HepG2 (cell line): ENCODE measurements at regions not wholly inside any gene's neighbourhood (a gene's known extent, or its start where the extent isn't known, plus 50 kb on each side); places are given as distances from the start of the nearest gene placed in this dataset.

Experiments used
- ARID5B ChIP-seq: IDR thresholded peaks from 2 replicates; pipeline ENCODE4 v1.4.0; 2020; ENCODE audit warnings: mild to moderate bottlenecking, missing genetic modification reagents
- FOSL2 ChIP-seq: sonication (generic); formaldehyde crosslinking; IDR thresholded peaks from 2 replicates; pipeline ENCODE4 v1.4.0; 2020; ENCODE audit warnings: missing genetic modification reagents
- GTF3A ChIP-seq: sonication (generic); formaldehyde crosslinking; conservative IDR thresholded peaks from 2 replicates; pipeline ENCODE4 v1.4.0; 2020; ENCODE audit warnings: mild to moderate bottlenecking, missing genetic modification reagents
- HNRNPH1 ChIP-seq: fragments of 200-400 bp; formaldehyde crosslinking; optimal IDR thresholded peaks from 2 replicates; pipeline ENCODE3; 2017; ENCODE audit warnings: mild to moderate bottlenecking, low read depth, low read length
- JUNB ChIP-seq: sonication (generic); formaldehyde crosslinking; IDR thresholded peaks from 2 replicates; pipeline ENCODE4 v1.8.0; 2022; ENCODE audit warnings: missing genetic modification reagents, mild to moderate bottlenecking, borderline replicate concordance
- NCOA1 ChIP-seq: sonication (generic); formaldehyde crosslinking; IDR thresholded peaks from 2 replicates; pipeline ENCODE4 v1.9.0; 2021; ENCODE audit warnings: missing genetic modification reagents
- SUZ12 ChIP-seq: fragments of 150-350 bp; IDR thresholded peaks from 2 replicates; pipeline ENCODE4 v1.6.1; 2014; ENCODE audit warnings: low read depth, low read length
- ZNF407 ChIP-seq: sonication (generic); formaldehyde crosslinking; IDR thresholded peaks from one replicate; pipeline ENCODE4 v1.5.1; 2020; ENCODE audit warnings: mild to moderate bottlenecking, missing genetic modification reagents; ENCODE audit errors: not compliant biosample characterization
- ZNF609 ChIP-seq: sonication (generic); formaldehyde crosslinking; IDR thresholded peaks from 2 replicates; pipeline ENCODE4 v1.4.0; 2020; ENCODE audit warnings: mild to moderate bottlenecking, missing genetic modification reagents, borderline replicate concordance
- ZNF737 ChIP-seq: sonication (generic); formaldehyde crosslinking; IDR thresholded peaks from 2 replicates; pipeline ENCODE4 v1.5.0; 2020; ENCODE audit warnings: missing genetic modification reagents, mild to moderate bottlenecking, borderline replicate concordance

DNA sequence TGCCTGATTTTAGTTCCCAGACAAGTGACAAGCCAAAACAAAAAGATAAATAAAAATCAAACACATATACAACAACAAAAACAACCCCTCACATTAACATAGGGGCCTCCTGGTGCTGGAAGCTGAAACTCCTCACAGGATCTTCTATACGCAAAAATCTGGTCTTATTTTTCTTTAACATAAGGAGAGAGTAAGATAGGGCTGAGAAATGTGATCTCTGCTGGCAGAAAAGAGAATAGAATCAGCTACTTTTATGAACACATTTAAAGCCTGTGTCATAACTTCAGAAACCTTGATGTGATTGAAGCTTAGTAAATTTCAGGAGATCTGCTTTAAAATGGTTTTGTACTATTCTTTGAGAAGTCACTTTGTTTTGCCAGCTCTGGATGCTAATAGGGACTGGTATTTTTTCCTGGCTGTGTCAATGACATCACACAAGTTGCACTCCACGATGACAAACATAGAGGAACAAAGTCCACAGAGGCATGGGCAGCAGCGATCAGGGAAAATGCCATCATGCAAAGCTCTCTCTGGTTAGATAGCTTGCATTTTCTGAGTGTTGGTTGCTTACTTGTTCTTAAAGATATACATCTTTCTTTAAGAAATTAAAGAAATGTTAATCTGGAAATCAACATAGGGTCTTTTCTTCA is 176.6 kb upstream of the SP4 start (continued):
- TF ChIP-seq ZNF609 (CRISPR knock-in tag) (no peak), GTF3A (no peak), JUNB (no peak), ARID5B (CRISPR knock-in tag) (peak; percentile 51), FOSL2 (CRISPR knock-in tag) (peak; percentile 48), NCOA1 (CRISPR knock-in tag) (no peak), ZNF737 (no peak), HNRNPH1 (no peak), ZNF407 (no peak), SUZ12 (no peak)
